Heart left ventricle (tissue), 16 donors: ENCODE measurements at regions not wholly inside any gene's neighbourhood (a gene's known extent, or its start where the extent isn't known, plus 50 kb on each side); places are given as distances from the start of the nearest gene placed in this dataset.

ENCODE experiments used
- ATAC-seq, 4 donors: fragments of 200-7000 bp; cut with Tn5 transposase; one replicate each; pipeline ENCODE4 v1.9.1; 2020 to 2022; ENCODE audit warnings: moderate library complexity in 4 of 4, mild to moderate bottlenecking in 3 of 4, moderate number of reproducible peaks in 1 of 4
- DNase-seq, 5 donors: peaks; one replicate each; pipeline ENCODE4 v3.0.0-alpha.2; 2020
- H3K27ac ChIP-seq, 12 donors: fragments of 200-600 bp; sonication (generic) in 4 of 12; one replicate each; pipeline versions ENCODE4 v1.5.0 to v1.8.0; 2016 to 2022; ENCODE audit warnings: mild to moderate bottlenecking in 2 of 12
- H3K27me3 ChIP-seq, 9 donors: fragments of 200-600 bp; sonication (generic) in 2 of 9; one replicate each; pipeline versions ENCODE4 v1.5.1 to v1.8.0; 2016 to 2022; ENCODE audit warnings: mild to moderate bottlenecking in 3 of 9
- H3K36me3 ChIP-seq, 9 donors: fragments of 200-600 bp; sonication (generic) in 2 of 9; one replicate each; pipeline versions ENCODE4 v1.5.0 to v1.8.0; 2018 to 2022; ENCODE audit warnings: mild to moderate bottlenecking in 2 of 9
- H3K4me1 ChIP-seq, 12 donors: fragments of 200-600 bp; sonication (generic) in 4 of 12; one replicate each; pipeline versions ENCODE4 v1.5.0 to v1.8.0; 2016 to 2022; ENCODE audit warnings: mild to moderate bottlenecking in 3 of 12
- H3K4me3 ChIP-seq, 12 donors: fragments of 200-600 bp; sonication (generic) in 4 of 12; one replicate each; pipeline versions ENCODE4 v1.5.0 to v1.8.0; 2017 to 2022; ENCODE audit warnings: mild to moderate bottlenecking in 9 of 12, moderate library complexity in 4 of 12
- H3K9me3 ChIP-seq, 12 donors: fragments of 200-600 bp; sonication (generic) in 4 of 12; one replicate each; pipeline versions ENCODE4 v1.5.0 to v1.8.0; 2016 to 2022; ENCODE audit warnings: mild to moderate bottlenecking in 1 of 12
- POLR2A ChIP-seq, 2 donors: fragments of 450-650 bp; IDR thresholded peaks; one replicate each; pipeline ENCODE4 v1.6.1; 2017; ENCODE audit warnings: antibody characterized with exemption in 2 of 2, mild to moderate bottlenecking in 2 of 2, moderate library complexity in 2 of 2
- WGBS, 4 donors: extraction: QIAGEN DNeasy Blood & Tissue Kit in 2 of 4; methylation state at CpG; one replicate each; pipeline versions ENCODE4 v1.1.5 to v1.1.7; 2013 to 2018; 5-methylcytosine and 5-hydroxymethylcytosine counted together
- intact Hi-C, 10 donors: fragments of 100-400 bp; cut with DNase I; formaldehyde crosslinking; loops; one replicate each; pipeline versions ENCODE4 v1.11.1 to v1.14.2; 2022
- TF ChIP-seq, protein P1 (sequence below), 12 donors: fragments of 200-600 bp; sonication (generic) in 4 of 12; IDR thresholded peaks; one replicate each; pipeline versions ENCODE4 v1.5.0 to v1.8.0; 2018 to 2022; ENCODE audit warnings: antibody characterized with exemption in 12 of 12, mild to moderate bottlenecking in 5 of 12
- donor health status: ischemic (EF 13 %, LVEDD 7.1; RV severe dilation, severe dysfunction).
- donor health status: healthy with polysubstance abuse.
- donor health status: DM: no; HTN: yes; CAD: no.
- donor health status: DM: no; HTN: no; CAD: no.
- donor health status: ischemic (EF 25% LVEDD 6.9; RV normal size, moderate dysfunction).
- donor health status: ischemic (EF 25% LVEDD 5.7; RV mildly dilated, moderate dysfunction).
- donor health status: healthy.
- donor health status: DM: yes; HTN: yes; CAD: no.
- donor health status: ischemic (EF 35%, LVEDD 5.7; RV mildly dilated, moderate dysfunction).
- donor health status: nonischemic (EF 11% LVEDD 7.7; RV severe dilation, severe dysfunction).
- donor health status: DM: yes; HTN: yes; CAD: no.
- donor health status: PGD.
- donor health status: ischemic (EF 29% LVEDD 5.4; RV normal size, mild dysfunction).
- donor health status: nonischemic (EF 23%, LVEDD 6.1; RV moderate dilation, normal function).

GRCh38 chr2:121146630-121147029 lies 138.4 kb downstream of the TFCP2L1 start:
- DNase-seq, result no peak
- Histone ChIP-seq H3K4me1 (peaks cover 0 to 19% (median 0%) of the 10 kb centered on the region in 12 donors), H3K9me3 (no peaks in the 10 kb centered on the region), H3K4me3 (no peak overlapping the region), H3K27ac (peak overlapping the region in 2 of 12 donors; percentile 24 to 31), H3K27me3 (no peaks in the 10 kb centered on the region), H3K36me3 (no peaks in the 10 kb centered on the region)
- WGBS, 4 donors, result 79 to 83% (median 80%) methylated on average over 5 of the region's 5 CpGs
- peak; percentile 76 to 78 (median 78) for ATAC-seq
- intact Hi-C loops, result no loop called here
- TF ChIP-seq POLR2A (IDR thresholded peaks at IDR 0.05), result no peak
- TF ChIP-seq, protein P1, sequence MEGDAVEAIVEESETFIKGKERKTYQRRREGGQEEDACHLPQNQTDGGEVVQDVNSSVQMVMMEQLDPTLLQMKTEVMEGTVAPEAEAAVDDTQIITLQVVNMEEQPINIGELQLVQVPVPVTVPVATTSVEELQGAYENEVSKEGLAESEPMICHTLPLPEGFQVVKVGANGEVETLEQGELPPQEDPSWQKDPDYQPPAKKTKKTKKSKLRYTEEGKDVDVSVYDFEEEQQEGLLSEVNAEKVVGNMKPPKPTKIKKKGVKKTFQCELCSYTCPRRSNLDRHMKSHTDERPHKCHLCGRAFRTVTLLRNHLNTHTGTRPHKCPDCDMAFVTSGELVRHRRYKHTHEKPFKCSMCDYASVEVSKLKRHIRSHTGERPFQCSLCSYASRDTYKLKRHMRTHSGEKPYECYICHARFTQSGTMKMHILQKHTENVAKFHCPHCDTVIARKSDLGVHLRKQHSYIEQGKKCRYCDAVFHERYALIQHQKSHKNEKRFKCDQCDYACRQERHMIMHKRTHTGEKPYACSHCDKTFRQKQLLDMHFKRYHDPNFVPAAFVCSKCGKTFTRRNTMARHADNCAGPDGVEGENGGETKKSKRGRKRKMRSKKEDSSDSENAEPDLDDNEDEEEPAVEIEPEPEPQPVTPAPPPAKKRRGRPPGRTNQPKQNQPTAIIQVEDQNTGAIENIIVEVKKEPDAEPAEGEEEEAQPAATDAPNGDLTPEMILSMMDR (IDR thresholded peaks at IDR 0.05), result no peak

DNA sequence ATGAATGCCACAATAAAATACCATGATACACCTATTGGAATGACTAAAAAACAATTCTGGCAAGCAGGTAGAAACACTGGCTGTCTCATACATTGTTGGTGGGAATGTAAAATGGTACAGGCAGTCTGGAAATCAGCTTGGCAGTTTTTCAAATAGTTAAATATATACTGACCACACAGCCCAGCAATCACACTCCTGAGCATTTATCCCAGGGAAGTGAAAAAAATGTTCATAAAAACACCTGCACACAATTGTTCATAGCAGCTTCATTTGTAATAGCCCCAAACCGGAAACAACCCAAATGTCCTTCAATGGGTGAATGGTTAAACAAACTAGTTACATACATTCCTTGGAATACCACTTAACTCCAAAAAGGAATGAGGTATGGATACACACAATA lies 137.2 kb downstream of the TFCP2L1 start:
- H3K36me3 ChIP-seq, result no peaks in the 10 kb centered on the region
- peaks cover 0 to 19% (median 0%) of the 10 kb centered on the region in 12 donors for H3K4me1 ChIP-seq
- H3K4me3 ChIP-seq, result no peak overlapping the region
- H3K27me3 ChIP-seq, result no peaks in the 10 kb centered on the region
- intact Hi-C loops, result no loop called here
- 88 to 95% (median 89%) methylated on average over 1 of the region's 1 CpG for WGBS, 4 donors
- H3K9me3 ChIP-seq, result no peaks in the 10 kb centered on the region
- no peak overlapping the region for H3K27ac ChIP-seq
- ATAC-seq (no peak), DNase-seq (no peak)
- TF ChIP-seq, protein P1 (IDR thresholded peaks at IDR 0.05), result no peak
- no peak for TF ChIP-seq POLR2A (IDR thresholded peaks at IDR 0.05)

GRCh38 chr2:121148481-121148880 lies 136.5 kb downstream of the TFCP2L1 start:
- Histone ChIP-seq H3K4me1 (peaks cover 0 to 19% (median 0%) of the 10 kb centered on the region in 12 donors), H3K9me3 (no peaks in the 10 kb centered on the region), H3K27ac (peak overlapping the region in 2 of 12 donors; percentile 4 to 17), H3K27me3 (no peaks in the 10 kb centered on the region), H3K4me3 (no peak overlapping the region), H3K36me3 (no peaks in the 10 kb centered on the region)
- TF ChIP-seq POLR2A (IDR thresholded peaks at IDR 0.05), result no peak
- TF ChIP-seq, protein P1 (IDR thresholded peaks at IDR 0.05), result no peak
- WGBS, 4 donors, result 72 to 75% (median 73%) methylated on average over 3 of the region's 3 CpGs
- no peak for ATAC-seq
- DNase-seq, result no peak
- intact Hi-C loops, result no loop called here

DNA sequence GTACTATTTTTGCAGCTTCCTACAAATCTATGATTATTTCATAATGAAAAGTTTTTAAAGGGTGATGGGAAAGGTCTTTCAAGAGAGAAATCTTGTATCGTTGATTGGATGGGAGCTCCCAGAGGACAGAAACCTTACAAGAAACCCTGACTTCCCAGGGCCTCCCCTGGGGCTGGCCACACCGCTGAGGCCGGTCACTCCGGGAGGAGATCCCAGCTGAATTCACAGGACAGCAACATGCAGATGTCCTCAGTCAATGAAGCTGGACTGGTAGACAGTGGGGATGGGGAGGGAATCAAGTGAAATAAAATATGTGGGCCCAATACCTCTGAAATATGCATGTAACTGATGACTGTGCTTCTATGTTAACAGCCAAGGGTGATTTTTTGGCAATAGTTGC lies 135.6 kb downstream of the TFCP2L1 start:
- Histone ChIP-seq H3K36me3 (no peaks in the 10 kb centered on the region), H3K4me3 (no peak overlapping the region), H3K4me1 (peaks cover 0 to 19% (median 0%) of the 10 kb centered on the region in 12 donors), H3K27me3 (no peaks in the 10 kb centered on the region), H3K9me3 (no peaks in the 10 kb centered on the region), H3K27ac (peak overlapping the region in 2 of 12 donors; percentile 23 to 28)
- DNase-seq (peak in 4 of 5 donors; percentile 38 to 74 (median 61)), ATAC-seq (peak; percentile 60 to 68 (median 66))
- WGBS, 4 donors, result 54 to 75% (median 65%) methylated on average over 4 of the region's 4 CpGs
- TF ChIP-seq, protein P1 (IDR thresholded peaks at IDR 0.05), result no peak
- TF ChIP-seq POLR2A (IDR thresholded peaks at IDR 0.05), result no peak
- intact Hi-C loops, result no loop called here
